HK-2 (cell line): ENCODE measurements at regions not wholly inside any gene's neighbourhood (a gene's known extent, or its start where the extent isn't known, plus 50 kb on each side); places are given as distances from the start of the nearest gene placed in this dataset.
A peak's percentile ranks its signal among the peaks of the same experiment; 100 is the strongest.
"Not testable (repeated sequence)": the region's sequence is repeated elsewhere in the genome, so short reads cannot be mapped to it uniquely, and the experiment has no call there.

Experiments used
- DNase-seq: peaks from one replicate; pipeline ENCODE4 v3.0.0-alpha.2; 2018; ENCODE audit not compliant: unreplicated experiment

DNA sequence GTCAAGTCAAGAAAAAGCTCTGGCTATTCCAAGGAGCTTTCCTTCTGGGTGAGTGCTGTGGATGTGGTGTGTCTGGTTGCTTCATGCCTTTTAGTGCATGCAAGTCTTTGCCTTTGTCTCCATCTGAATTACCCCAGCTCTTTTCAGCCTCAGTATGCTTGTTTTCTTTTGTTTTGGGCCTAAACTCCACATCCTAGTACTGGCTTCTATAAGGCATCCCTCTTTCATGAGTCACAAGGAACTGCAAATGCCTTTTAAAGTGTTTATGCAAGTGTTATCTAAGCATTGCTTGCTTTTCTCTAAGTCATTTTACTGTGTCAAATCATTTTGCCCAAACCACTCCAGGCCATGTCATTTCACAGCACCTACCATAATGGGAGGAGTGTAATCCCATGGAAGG lies 132.1 kb downstream of the PLCE1 start:
- DNase-seq: no peak

- no peak for DNase-seq
Measured at GRCh38 chr10:94129393-94130130, 135.8 kb downstream of the PLCE1 start.

GRCh38 chr10:94131885-94132284 lies 138.2 kb downstream of the PLCE1 start:
- DNase-seq: no peak

GRCh38 chr10:94133239-94133638 lies 139.5 kb downstream of the PLCE1 start:
- DNase-seq: no peak

DNA sequence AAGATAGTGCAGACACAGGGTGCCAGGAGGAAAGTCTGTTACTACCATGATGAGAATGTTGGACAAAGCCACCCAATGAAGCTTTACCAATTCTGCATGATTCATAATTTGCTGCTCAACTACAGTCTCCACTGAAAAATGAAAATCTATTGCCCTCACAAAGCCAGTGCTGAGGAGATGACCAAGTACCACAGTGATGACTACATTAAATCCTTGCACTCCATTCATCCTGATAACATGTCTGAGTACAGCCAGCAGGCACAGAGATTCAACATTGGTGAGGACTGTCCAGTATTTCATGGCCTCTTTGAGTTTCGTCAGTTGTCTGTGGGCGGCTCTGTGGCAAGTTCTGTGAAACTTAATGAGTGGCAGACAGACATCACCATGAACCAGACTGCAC lies 144.0 kb downstream of the PLCE1 start:
- DNase-seq: no peak

DNA sequence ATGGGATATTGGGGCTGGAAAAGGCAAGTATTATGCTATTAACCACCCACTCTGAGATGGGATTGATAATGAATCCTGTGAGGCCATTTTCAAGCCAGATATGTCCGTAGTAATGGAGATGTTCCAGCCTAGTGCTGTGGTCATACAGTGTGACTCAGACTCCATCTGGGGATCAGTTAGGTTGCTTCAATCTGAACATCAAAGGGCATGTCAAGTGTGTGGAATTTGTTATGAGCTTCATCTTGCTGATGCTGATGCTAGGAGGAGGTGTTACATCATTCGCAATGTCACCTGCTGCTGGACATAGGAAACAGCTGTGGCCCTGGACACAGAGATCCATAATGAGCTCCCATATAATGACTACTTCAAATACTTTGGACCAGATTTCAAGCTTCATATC lies 144.7 kb downstream of the PLCE1 start:
- no peak for DNase-seq

- DNase-seq: no peak
Measured at GRCh38 chr10:94143261-94143660, 149.5 kb downstream of the PLCE1 start.

- DNase-seq: no peak
Measured at GRCh38 chr10:94146313-94146712, 152.6 kb downstream of the PLCE1 start.

GRCh38 chr10:94146746-94147145 lies 153.0 kb downstream of the PLCE1 start:
- DNase-seq: no peak

DNA sequence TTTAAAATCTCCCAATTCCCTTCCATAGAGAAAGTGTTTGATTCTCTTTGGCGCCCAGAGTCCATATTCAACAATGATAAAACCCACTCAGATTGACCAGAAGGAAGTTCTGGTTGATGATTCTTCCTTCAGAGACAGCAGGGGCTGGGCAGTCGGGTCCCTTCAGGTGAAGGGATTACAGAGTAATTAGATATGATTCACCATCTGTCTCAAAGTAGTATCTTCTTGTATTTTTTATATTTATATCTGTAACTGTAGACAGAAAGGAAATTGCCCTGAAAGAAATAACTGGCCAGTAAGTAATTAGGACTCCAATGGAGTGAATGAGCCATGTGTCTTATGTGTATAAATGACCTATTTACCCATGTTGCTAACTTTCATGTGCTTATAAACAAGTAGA lies 156.0 kb downstream of the PLCE1 start:
- DNase-seq: no peak

DNA sequence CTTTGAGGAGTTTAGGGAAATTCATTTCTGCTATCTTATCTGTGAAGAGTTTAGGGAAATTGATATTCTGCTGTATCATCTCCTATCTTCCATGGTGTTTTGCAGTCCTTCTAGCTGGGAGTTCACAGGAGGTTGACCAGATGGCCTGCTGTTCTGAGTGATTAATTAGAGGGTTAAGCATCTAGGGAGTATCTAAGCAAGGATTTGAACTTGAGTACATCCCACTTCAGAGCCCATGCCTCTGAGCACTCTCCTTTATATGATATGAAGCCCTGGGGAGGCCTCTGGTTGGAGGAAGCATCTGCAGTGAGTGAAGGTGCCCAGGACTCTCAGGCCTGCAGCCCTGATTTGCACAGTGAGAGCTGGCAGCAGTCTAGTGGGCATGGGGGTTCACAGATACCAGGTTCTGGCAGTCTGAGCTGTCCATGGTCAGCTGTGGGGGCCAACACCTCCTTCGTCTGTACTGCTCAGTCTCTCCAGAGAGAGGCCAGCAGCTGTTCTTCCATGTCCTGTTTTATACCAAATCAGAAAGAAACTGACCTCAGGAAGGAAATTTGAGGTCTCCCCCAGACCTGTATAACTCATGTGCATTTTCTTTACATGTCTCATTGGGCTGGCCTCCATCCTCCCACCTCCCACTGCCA lies 156.9 kb downstream of the PLCE1 start:
- DNase-seq: no peak

GRCh38 chr10:94155722-94156271 lies 162.1 kb downstream of the PLCE1 start:
- no peak for DNase-seq

- no peak for DNase-seq
Measured at GRCh38 chr10:94156453-94156852, 162.7 kb downstream of the PLCE1 start.

DNA sequence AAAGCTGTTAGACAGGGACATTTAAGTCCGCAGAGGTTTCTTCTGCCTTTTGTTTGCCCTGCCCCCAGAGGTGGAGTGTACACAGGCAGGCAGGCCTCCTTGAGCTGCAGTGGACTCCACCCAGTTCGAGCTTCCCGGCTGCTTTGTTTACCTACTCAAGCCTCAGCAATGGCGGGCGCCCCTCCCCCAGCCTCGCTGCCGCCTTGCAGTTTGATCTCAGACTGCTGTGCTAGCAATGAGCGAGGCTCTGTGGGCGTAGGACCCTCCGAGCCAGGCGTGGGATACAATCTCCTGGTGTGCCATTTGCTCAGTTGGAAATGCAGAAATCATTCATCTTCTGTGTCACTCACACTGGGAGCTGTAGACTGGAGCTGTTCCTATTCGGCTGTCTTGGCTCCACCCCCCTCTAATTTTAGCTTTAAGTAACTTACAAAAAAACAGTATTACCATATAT lies 171.5 kb downstream of the PLCE1 start:
- DNase-seq: not testable (repeated sequence)

DNA sequence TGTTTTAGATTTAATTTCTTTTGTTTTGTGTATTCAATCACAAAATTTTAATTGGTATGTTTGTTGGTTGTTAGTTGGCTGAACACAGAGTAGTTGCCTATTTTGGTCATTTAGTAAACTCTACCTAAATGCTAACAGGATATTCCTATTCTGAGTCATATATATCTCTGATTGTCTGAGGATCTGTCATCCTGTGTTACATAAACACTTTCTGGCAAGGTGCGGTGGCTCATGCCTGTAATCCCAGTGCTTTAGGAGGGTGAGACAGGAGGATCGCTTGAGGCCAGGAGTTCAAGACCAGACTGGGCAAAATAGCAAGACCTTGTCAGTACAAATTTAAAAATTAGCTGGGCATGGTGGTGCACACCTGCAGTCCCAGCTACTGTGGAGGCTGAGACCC lies 178.6 kb downstream of the PLCE1 start:
- DNase-seq: no peak

GRCh38 chr10:94173594-94173993 lies 179.9 kb downstream of the PLCE1 start:
- DNase-seq: no peak

- DNase-seq: no peak
Measured at GRCh38 chr10:94174838-94175237, 181.1 kb downstream of the PLCE1 start.

DNA sequence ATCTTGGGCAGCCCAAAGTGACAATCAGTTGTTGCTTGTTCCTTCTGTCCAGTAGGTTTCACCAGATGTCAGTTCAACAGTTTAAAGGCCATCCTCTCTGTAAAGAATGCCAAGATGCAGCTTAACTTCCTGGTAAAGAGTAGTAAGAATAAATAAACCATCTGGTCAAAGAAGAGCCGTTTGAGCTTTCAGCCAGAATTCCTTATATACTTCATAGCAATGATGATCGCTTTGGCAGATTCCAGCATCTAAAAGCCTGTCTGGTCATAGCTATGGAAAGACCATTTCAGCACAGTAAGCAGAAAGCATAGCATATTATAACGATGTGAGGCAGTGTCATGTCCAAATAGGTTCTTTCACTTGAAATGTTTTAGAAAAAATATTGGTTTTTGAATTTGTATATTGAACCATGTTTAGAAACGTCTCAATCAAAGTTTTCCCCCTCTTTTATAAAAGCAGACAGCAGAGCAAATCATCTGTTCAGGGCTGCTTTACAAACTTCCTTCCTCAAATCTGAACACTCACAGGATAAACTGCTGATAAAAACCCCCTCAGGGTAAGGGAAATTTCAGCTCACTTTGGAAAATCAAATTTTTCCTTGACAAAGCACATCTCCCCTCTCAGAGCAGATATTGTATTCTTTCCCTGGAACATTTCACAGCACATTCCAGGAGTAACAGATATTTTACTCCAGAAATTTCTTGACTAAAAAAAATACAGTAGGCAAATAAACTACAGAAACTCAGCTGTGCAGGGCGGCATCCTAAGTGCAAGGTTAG lies 184.1 kb downstream of the NOC3L start:
- no peak for DNase-seq

DNA sequence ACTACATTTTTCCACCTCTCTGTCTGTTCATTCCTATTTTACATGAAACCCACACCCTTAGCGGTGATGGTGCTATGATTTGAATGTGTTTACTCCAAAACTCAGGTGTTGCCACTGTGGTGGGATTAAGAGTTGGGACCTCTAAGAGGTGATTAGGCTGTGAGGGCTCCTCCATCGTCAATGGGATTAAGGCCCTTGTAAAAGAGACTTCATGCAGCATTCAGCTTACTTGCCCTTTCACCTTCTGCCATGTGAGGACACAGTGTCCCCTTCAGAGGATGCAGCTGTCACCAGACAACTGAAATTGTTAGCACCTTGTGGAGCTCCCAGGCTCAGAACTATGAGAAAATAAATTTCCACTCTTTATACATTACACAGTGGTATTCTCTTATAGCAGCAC lies 182.2 kb downstream of the NOC3L start:
- DNase-seq: no peak

DNA sequence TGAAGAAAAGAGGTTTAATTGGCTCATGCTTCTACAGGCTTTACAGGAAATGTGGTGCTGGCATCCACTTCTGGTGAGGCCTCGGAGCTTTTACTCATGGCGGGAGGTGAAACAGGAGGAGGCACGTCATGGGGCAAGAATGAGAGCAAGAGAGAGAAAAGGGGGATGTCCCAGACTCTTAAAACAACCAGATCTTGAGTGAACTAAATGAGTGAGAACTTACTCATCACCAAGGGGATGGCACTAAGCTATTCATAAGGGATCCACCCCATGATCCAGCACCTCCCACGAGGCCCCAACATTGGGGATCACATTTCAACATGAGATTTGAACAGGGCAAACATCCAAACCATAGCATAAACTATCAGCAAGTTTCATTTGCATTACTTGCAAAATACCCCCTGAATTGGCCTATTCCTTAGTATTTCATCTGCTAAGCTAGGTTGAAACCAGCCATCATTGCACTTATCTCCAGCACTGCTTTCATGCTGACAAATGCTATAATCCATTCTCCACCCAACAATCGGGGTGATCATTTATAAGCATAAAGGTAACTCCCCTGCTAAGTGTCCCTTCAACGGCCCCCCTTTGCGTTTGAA lies 179.0 kb downstream of the NOC3L start:
- peak; percentile 81 for DNase-seq

DNA sequence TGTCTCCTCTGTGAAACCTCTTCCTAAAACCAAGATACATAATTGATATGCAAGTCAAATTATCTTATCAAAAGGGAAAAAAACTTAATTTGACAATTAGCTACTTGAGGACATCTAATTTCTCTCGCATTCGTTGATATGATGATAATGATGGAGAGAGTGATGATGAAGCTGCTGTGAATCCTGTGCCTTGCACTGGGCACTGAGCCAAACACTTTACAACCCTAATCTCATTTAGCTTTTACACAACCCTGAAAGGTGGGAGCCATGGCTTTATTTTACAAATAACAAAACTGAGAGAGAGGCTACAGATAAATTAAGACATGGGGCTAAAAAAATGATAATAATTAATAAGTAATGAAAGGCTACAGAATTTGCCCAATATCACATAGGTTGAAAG lies 176.0 kb downstream of the NOC3L start:
- DNase-seq: no peak

DNA sequence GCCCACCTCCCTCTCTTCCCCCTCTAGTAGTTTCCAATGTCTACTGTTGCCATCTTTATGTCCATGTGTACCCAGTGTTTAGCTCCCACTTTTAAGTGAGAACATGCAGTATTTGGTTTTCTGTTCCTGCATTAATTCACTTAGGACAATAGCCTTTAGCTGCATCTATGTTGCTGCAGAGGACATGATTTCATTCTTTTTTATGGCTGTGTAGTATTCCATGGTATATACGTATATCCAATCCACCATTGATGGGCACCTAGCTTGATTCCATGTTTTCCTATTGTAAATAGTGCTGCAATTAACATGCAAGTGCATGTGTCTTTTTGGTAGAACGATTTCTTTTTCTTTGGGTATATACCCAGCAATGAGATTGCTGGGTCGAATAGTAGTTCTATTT lies 170.4 kb downstream of the NOC3L start:
- DNase-seq: no peak
